Iris pigment epithelial cell (primary cell): ENCODE measurements at regions not wholly inside any gene's neighbourhood (a gene's known extent, or its start where the extent isn't known, plus 50 kb on each side); places are given as distances from the start of the nearest gene placed in this dataset.
"Not testable (repeated sequence)": the region's sequence is repeated elsewhere in the genome, so short reads cannot be mapped to it uniquely, and the experiment has no call there.

Source experiments
- DNase-seq: peaks from one replicate; pipeline ENCODE4 v3.0.0-alpha.2; 2011; ENCODE audit warnings: low read depth

DNA sequence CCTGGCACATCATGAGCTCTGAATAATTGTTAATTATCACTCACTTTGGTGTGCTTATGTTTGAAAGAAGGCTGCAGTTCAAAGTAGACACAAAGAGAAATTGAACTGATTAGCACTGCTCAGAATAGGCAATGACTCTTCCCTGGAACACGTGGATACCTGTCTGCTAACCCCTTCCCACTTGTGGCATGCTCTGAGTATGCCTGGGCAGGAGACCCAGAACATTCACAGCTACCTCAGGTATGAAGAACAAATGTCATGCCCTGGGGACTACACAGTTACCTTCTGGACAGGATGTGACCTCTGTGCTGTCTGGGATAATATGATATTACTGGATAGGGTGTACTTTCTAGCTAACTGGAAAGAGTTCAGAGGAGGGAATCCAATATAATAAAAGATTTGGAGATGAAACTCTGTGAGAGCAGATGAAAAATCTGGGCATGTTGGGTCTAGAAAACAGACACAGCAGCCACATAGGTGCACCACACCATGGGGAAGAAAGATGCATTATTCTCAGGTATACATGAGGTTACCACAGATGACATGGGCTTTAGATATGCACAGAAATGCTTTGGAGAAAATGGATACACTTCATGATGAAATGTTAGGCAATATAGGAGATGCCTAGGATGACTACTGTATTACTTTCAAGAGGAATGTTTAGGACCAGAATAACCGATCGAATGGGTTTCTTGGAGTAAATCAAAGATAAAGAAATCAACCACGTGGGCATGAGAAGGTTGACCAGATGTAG lies 324.2 kb upstream of the PREP start:
- DNase-seq: peak; percentile 16

DNA sequence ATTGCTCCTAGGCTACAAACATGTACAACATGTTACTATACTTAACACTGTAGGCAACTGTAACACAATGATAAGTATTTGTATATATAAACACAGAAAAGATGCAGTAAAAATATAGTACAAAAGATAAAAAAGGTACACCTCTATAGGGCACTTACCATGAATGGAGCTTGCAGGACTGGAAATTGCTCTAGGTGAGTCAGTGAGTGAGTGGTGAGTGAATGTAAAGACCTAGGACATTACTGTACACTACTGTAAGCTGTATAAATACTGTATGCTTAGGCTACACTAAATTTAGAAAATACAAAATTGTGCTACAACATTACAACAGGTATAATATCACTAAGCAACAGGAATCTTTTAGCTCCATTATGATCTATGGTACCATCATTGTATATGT lies 312.0 kb upstream of the PREP start:
- no peak for DNase-seq

DNA sequence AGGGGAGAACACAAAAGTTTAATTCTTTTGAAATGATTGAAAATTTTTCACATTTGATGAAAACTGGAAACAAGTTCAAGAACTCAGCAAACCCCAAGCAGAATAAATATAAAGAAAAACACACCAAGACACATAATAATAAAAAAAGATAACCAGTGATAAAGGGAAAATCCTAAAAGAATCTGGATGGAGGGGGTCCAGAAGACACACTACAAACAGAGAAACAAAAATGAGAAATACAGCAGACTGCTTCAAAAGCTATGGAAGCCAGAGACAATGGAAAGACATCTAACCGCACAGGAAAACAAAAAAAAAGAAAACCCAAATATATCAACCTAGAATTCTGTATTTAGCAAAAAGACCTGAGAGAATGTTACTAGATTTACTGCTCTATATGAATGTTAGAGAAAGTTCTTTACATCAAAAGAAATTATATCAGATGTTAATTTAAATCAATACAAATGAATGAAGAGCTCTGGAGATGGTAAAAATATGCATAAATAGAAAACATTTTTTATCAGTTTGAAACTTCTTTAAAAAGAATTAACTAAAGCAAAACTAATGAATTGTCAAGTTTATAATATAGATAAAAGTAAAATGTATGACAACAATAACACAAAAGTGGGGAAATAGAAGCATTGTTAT lies 310.7 kb upstream of the PREP start:
- no peak for DNase-seq

DNA sequence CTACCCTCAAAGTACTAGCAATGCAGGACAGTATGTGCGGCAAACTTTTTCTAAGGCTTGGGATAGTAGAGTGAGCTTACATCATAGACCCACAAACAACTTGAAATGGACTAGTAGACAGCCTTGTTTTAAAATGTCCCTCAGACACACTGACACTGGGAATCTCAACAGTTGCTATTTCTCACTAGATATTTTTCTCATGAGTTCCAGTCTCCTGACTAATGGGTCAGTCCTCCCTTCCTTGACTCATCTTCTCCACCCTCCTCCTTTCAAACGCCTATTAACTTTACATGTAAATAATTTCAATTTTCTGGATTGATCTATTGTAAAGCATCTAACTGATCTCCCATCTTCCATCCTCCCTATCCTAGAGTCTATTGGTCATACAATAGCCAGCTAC lies 308.3 kb upstream of the PREP start:
- DNase-seq: peak; percentile 3

DNA sequence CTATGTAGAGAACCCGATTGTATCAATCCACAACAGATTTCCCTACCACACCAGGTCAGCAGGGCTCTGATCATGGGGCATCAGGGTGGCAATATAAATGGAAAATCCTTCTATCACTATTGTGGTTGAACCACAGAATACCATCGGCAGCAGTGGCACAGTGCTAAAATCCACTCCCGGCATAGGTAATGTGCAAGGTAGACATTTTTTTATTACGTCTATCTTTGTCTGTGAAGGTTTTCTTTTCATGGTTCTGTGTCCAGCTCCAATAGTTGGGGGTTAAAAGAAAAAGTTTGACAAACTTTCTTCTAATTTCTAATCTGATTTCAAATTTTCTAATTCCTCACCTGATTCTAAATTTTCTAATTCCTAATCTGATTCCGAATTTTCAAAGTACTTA lies 302.7 kb upstream of the PREP start:
- no peak for DNase-seq

DNA sequence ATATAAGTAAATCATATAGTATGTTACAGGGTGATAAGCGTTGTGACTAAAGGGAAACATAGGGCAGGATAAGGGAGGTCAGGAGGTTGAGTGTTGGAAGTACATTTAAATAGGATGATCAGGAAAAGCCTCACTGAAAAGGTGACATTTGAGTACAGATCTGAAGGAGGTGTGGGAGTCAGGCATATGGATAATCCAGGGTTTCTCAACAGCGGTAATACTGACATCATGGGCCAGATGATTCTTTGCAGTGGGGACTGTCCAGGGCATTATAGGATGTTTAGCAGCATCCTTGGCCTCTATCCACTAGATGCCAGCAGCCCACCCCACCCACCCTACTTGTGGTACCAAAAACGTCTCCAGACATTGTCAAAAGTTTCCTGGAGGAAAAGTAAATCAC lies 292.6 kb upstream of the PREP start:
- DNase-seq: no peak

DNA sequence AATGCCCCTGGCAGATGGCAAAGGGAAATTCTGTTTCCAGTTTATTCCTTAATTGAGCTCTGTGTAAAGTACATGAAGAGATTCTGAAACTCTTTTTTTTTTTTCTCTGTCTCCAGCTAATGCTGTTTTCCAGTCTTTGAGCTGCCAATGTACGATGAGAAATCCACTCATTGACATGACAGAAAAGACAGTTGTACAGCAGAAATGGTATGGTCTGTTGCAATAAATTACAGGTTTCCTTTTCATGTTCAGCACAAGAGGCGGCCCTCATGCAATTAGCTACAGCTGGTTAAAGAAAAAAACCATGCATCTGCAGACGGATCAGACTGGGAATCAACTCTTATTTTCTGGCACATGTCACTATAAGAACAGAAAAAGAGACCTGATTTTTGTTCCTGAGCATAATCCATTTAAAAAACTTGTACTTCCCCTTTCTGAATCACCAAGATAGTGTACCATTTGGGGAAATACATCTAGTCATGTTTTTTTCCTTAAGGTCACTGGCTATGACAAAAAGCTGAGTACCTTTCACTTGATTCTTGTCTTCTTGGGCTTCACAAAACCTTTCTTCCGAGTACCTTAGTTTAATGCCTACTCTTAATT lies 289.8 kb upstream of the PREP start:
- DNase-seq: no peak

DNA sequence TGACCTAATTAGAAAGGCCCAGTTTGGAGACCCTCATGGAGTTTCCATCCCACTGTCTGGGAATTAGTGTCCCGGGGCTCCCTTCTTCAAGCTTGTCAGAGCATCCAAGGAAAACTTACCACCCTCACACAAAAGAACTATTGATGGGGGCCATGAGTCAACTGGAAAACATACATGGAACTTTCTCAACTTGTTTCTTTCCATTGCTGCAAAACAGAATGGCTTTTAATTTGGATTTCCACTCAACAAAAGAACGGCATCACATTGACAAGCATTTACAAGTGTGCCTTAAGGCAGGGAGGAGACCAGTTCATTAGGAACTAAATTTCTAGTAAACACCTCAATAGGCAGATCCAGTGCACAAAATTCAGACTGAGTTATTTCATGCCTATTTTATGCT lies 289.1 kb upstream of the PREP start:
- DNase-seq: no peak

DNA sequence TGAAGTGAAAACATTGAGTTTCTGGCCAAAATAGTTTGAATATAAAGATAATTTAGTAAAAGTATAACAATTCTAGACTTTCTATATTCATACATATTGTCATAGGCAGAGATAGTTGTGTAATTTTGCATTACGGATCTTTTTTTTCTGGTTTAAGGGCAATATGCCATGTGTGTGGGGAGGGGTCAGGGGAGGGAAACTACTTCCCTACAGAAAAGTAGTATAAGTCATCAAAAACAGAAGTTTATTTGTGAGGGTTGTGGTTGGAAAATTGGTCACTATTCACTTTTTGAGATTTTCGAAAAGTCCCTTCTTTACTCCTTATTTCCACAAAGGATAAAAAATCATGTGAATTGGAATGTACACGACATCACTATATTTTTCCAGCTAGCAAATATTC lies 288.2 kb upstream of the PREP start:
- DNase-seq: no peak

DNA sequence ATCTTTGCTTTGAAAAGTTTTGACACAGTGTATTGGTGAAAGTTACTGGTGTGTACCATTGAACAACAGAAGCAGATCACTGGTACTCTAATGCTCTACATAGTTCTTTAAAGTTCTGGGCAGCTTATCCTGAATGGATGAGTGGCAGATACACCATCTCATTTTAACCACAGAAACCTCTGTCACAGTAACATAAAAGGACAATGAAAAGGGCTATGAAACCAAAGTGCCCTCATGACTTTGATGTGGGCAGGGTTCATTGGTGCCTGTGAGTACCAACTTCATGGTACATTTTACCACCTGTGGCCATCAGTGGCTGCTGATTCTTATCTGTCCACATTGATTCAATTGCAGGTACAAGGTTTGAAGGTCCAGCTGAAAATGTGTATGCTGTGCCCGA lies 285.7 kb upstream of the PREP start:
- DNase-seq: no peak

DNA sequence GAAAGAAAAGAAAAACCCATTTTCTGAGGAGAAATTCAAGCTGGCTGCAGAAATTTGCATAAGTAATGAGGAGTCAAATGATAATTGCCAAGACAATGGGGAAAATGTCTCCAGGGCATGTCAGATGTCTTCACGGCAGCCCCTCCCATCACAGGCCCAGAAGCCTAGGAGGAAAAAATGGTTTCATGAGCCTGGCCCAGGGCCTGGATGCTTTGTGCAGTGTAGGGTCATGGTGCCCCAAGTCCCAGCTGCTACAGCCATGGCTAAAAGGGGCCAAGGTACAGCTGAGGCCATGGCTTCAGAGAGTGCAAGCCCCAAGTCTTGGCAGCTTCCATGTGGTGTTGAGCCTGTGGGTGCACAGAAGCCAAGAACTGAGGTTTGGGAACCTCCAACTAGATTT lies 283.9 kb upstream of the PREP start:
- DNase-seq: not testable (repeated sequence)

DNA sequence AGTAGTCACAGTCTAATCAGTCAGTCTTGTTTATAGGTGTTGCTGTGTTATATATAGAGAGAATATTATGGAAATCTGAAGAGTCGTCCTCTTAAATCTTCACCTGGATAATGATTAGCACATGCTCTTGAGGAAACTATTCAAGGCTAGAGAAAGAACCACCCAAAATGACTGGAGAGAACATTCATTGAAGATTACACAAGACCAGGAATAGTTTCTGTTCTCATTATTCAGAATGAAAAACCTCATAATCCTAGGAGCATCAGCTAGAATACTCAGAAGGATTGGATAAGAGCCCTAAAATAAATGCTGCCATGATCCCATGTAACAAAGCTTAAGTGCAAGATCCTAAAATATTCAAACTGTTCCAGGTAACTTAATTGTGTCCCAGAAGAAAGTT lies 278.2 kb upstream of the PREP start:
- DNase-seq: no peak

DNA sequence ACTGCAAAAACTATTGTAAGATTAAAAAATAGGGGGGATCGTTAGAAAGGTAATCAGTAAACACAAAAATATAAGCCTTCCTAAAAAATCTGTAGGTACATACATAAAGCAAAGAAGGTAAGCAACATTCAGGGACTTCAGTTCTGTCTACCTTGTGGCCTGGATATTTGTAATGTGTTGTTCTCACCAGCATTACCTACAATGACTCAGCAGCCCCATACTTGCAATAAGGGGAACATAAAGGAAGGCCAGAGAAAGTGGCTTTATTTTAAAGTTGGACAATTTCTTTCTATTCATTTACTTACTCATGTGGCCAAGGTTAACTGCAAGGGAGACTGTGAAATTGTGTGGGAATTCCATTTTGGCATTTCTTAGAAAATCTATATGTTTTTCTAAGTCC lies 277.2 kb upstream of the PREP start:
- DNase-seq: no peak

DNA sequence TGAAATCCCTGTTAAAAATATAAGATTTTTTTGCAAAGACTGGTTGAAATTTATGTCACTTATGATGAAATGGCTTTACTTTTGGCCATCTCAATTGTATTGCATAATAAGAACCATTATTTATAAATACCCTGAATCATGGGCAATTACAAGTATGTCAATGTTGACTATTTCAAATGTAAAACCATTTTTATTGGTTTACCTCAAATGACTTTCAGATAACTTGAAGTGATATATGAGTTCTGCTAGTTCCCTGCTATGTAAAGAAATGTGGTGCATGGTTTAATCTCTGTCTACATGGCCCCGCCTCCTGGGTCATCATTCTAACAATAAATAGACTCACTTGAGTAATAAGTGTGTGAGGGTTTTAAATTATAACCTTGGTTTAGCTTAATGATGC lies 275.6 kb upstream of the PREP start:
- DNase-seq: peak; percentile 7

DNA sequence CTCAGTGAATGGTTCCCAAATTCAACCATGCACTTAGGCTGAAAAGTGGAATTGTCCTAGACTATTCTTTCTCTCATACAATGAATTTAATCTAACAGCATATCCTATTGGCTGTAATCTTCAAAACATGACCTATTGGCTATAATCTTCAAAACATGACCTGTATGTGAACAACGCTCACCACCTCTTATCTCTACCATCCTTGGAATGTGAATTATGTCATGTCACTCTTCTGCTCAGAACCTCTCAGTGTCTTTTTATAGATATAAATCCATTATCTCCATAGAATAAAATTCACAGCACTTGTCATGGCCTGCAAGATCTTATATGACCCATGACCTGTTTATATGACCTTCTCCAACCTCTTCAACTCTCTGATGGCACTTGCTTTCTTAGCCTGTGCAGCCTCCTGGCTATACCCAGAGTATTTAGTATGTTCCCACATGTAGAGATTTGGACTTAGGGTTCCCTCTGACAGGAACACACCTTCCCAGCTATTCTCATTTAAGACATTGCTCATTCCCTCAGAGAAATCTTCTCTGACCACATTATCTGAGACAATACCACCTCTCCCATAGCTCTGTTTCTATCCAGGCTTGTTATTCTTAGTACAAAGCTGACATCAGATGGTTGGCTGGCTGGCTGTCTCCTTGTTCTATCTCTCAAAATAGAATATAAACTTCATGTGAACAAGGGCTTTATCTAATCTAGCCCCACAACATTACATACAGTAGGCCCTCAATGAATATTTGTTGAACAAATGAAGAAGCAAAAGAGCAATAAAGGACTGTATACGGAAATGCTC lies 275.0 kb upstream of the PREP start:
- DNase-seq: peak; percentile 7

DNA sequence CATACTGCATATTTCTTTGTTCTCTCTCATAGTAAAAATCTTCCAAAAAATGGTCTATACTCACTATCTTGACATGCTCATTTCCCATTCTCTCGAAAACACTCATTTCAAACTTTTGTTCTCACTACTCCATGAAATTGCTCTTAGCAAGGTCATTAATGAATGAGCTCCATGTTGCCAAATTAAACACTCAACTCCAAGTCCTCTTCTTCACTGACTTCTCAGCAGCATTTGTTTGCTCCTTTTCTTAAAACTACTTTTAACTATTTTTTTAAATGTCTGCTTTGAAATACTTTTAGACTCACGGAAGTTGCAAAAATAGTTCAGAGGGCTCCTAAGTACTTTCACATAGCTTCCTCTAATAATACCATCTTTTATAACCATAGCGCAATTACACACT lies 274.0 kb upstream of the PREP start:
- no peak for DNase-seq

DNA sequence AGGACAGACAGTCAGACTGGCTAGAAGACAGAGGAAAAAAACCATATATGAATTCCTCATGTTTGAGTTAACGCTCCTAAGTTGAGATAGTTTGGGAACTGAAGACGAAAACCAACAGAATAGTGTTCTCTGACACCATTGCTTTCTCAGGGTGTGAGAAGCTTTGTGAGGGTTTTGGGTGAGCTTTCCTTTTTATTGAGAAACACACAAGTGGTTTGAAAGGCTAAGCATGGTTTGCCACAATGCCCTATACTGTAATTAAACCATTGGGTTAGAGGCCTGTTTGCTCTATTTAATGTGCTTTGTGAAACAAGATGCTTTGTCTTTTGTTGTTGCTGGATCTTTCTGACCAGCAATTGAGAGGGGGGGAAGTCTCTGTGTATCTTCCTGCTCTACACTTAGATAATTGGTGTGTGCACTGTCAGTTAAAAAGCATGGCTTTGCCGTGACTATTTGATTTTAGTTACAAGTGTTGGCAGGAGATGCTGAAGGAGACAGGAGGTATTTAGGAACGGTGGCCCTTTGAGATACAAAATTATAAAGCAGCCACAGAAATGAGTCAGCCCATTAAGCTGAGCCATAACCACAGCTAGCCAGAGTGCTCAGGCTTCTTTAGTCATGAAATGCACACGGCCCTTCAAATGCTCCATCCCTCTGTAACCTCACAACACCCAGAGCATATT lies 273.0 kb upstream of the PREP start:
- peak; percentile 80 for DNase-seq

DNA sequence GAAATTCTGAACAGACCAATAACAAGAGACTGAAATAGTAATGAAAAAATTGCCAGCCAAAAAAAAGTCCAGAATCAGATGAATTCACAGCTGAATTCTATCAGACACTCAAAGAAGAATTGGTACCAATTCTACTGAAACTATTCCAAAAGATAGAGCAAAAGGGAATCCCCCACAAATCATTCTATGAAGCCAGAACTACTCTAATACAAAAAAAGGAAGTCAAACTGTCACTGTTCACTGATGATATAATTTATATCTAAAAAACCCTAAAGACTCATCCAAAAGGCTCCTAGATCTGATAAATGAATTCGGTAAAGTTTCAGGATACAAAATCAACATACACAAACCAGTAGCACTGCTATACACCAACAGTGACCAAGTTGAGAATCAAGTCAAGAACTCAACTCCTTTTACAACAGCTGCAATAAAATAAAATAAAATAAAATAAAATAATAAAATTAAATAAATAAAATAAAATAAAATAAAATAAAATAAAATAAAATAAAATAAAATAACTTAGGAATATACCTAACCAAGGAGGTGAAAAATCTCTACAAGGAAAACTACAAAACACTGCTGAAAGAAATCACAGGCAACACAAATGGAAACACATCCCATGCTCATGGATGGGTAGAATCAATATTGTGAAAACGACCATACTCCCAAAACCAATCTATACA lies 270.1 kb upstream of the PREP start:
- DNase-seq: not testable (repeated sequence)

DNA sequence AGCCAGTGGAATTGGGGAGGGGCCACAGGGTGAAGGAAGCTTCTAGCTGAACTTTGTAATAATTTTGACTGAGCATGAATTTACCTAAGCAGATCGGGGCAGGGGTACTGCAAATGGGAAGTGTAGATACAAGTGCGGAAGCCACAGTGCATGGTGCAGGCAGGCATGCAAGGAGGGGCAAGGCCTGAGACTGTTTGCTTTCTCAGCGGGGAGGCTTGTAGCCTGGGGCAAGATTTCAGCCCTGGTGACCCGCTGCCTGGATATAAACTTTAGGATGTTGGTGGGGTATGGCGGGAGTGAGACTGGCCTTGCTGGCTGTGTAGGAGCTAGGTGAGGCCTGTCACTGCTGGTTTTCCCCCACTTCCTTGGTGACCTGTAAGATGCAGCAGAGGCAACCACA lies 266.4 kb upstream of the PREP start:
- DNase-seq: no peak

DNA sequence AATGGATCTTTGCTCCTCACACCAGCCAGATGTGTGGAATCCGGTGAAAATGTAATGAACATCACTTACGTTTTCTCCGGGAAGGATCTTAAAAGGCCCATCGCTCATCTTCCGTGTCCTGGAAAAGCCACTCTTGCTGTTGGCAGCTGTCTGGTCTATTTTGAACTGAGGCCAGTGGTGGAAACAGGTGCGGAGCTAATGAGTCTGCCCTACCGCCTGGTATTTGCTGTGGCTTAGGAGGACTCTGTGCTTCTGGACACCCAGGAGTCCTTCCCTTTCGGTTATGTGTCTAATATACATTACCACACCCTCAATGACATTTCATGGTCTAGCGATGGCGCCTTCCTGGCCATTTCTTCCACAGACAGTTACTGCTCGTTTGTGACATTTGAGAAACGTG lies 264.2 kb upstream of the PREP start:
- no peak for DNase-seq

DNA sequence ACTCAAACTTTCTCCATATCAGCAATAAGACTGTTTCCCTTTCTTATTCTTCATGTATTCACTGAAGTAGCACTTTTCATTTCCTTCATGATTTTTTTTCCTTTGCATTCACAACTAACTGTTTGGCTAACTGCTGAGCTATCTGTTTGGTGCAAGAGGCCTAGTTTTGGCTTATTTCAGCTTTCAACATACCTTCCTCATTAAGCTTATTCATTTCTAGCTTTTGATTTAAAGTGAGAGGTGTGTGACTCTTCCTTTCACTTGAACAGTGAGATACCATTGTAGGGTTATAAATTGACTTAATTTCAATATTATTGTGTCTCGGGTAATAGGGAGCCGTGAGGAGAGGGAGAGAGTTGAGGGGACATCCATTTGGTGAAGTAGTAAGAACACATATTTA lies 262.0 kb upstream of the PREP start:
- no peak for DNase-seq

DNA sequence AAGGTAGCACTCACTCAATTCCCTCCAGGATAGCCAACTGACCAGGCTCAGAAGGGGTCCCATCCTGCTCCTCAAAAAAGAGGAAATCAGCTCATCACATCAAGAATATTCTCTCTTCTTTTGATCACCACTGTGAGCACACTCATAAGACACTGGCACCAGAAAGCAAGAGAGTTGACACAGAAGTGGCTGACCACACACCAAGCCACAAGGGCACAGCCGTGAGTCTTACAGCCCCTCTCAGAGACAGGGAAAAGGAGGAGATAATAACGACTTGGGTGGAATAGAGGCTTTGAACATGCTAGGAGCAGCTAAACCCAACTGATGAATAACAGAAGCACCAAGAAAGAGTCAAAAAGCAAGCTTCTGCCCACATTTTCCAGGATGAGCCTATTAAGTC lies 249.1 kb upstream of the PREP start:
- DNase-seq: no peak
